ENCODE measurements at regions not wholly inside any gene's neighbourhood (a gene's known extent, or its start where the extent isn't known, plus 50 kb on each side); places are given as distances from the start of the nearest gene placed in this dataset.

GRCh38 chr12:87828382-87828973 is 200.7 kb downstream of the C12orf50 start:
- no peaks in the 10 kb centered on the region for H3K9me3 Mint-ChIP-seq (ENCODE audit: low read depth)
- no peaks in the 10 kb centered on the region for H3K27me3 Mint-ChIP-seq
- peaks cover 1% of the 10 kb centered on the region for H3K4me1 Mint-ChIP-seq (ENCODE audit: low read depth)
- no peak overlapping the region for H3K27ac Mint-ChIP-seq
- TF ChIP-seq CTCF (IDR thresholded peaks at IDR 0.05; ENCODE audit: unreplicated experiment) = no peak
- no peaks in the 10 kb centered on the region for H3K36me3 Mint-ChIP-seq (ENCODE audit: insufficient read depth)
- DNase-seq (ENCODE audit: low spot score, unreplicated experiment) = no peak
- no peak overlapping the region for H3K4me3 Mint-ChIP-seq (ENCODE audit: low read depth)

- no peaks in the 10 kb centered on the region for H3K27me3 Mint-ChIP-seq
- H3K4me1 Mint-ChIP-seq (ENCODE audit: low read depth) = peaks cover 1% of the 10 kb centered on the region
- H3K9me3 Mint-ChIP-seq (ENCODE audit: low read depth) = no peaks in the 10 kb centered on the region
- no peak overlapping the region for H3K4me3 Mint-ChIP-seq (ENCODE audit: low read depth)
- no peak for TF ChIP-seq CTCF (IDR thresholded peaks at IDR 0.05; ENCODE audit: unreplicated experiment)
- no peak for DNase-seq (ENCODE audit: low spot score, unreplicated experiment)
- H3K36me3 Mint-ChIP-seq (ENCODE audit: insufficient read depth) = no peaks in the 10 kb centered on the region
- no peak overlapping the region for H3K27ac Mint-ChIP-seq
Observed at GRCh38 chr12:87827638-87828264, 201.4 kb downstream of the C12orf50 start.

DNA sequence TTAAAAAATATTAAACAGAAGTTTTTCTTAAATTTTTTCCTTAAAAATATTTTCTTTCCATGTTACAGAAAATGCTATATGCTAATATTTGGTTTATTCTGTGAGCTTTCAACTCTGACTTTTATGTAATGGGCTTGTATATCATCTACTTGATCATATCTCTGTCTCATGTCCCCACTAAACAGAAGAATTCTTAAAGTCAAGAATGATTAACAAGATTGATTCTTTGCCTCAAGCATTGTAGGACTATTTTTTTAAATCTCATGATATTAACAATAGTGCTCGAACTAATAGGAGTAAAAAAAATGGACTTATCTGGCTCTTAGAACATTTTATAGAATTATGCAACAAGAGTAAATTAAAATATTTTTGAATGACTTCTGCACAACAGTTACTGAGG is 206.3 kb downstream of the C12orf50 start:
- H3K27ac Mint-ChIP-seq = no peak overlapping the region
- no peak overlapping the region for H3K4me3 Mint-ChIP-seq (ENCODE audit: low read depth)
- TF ChIP-seq CTCF (IDR thresholded peaks at IDR 0.05; ENCODE audit: unreplicated experiment) = no peak
- H3K36me3 Mint-ChIP-seq (ENCODE audit: insufficient read depth) = no peaks in the 10 kb centered on the region
- no peaks in the 10 kb centered on the region for H3K9me3 Mint-ChIP-seq (ENCODE audit: low read depth)
- H3K27me3 Mint-ChIP-seq = no peaks in the 10 kb centered on the region
- peaks cover 3% of the 10 kb centered on the region for H3K4me1 Mint-ChIP-seq (ENCODE audit: low read depth)
- DNase-seq (ENCODE audit: low spot score, unreplicated experiment) = no peak

DNA sequence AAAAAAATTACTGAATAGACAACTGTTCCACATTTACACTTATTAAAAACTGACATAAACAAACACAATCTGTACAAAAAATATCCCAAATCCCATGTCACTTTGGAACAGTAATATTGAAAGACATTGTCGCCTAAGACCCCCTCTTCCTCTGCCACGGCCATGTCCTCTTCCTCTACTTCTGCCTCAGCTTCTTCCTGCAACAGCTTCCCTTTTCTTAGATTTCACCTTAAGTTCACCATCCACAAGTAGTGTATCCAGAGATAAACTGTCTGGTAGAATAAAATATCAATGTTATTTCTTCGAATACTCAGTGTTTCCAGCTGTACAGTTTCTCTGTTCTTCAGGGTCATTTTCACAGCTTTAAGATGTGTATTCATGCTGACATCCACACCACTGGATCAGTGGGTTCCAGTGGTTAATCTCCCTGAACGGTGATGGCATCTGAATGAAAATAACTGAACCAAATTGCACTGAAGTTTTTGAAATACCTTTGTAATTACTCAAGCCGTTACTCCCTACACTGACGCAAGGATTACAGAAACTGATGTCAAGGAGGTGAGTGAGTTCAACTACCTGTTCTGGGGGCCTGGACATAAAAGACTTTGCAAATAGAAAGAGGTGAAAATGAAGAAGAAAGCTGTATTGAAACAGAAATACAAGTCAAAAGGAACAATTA is 208.5 kb downstream of the C12orf50 start:
- H3K4me3 Mint-ChIP-seq (ENCODE audit: low read depth) = no peak overlapping the region
- H3K9me3 Mint-ChIP-seq (ENCODE audit: low read depth) = no peaks in the 10 kb centered on the region
- no peak for TF ChIP-seq CTCF (IDR thresholded peaks at IDR 0.05; ENCODE audit: unreplicated experiment)
- DNase-seq (ENCODE audit: low spot score, unreplicated experiment) = no peak
- peaks cover 1% of the 10 kb centered on the region for H3K4me1 Mint-ChIP-seq (ENCODE audit: low read depth)
- H3K27ac Mint-ChIP-seq = no peak overlapping the region
- no peaks in the 10 kb centered on the region for H3K27me3 Mint-ChIP-seq
- no peaks in the 10 kb centered on the region for H3K36me3 Mint-ChIP-seq (ENCODE audit: insufficient read depth)

DNA sequence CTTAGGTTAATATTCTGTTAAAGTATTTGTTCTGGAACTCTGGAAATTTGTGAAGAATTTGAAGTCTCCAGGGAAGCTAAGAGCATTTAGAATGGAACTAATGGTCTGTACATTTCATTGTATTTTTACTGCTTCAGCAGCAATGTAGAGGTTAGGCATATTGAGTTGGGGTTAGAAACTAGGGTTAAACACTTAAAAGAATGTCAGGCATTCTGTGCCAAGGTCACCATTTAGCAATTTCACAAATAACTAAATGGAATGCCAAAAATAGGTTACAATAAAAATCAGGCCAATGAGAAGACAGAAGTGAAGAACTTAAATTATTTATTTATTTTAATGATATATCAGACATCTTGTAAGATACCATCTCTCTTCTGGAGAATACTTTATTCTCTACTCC is 210.8 kb downstream of the C12orf50 start:
- no peak overlapping the region for H3K4me3 Mint-ChIP-seq (ENCODE audit: low read depth)
- no peak overlapping the region for H3K27ac Mint-ChIP-seq
- DNase-seq (ENCODE audit: low spot score, unreplicated experiment) = no peak

More for the DNA sequence above, 210.8 kb downstream of the C12orf50 start:
- TF ChIP-seq CTCF (IDR thresholded peaks at IDR 0.05; ENCODE audit: unreplicated experiment) = no peak
- Mint-ChIP-seq H3K27me3 (no peaks in the 10 kb centered on the region), H3K36me3 (ENCODE audit: insufficient read depth) (no peaks in the 10 kb centered on the region), H3K9me3 (ENCODE audit: low read depth) (no peaks in the 10 kb centered on the region), H3K4me1 (ENCODE audit: low read depth) (peaks cover 1% of the 10 kb centered on the region)
